ENCODE measurements at regions not wholly inside any gene's neighbourhood (a gene's known extent, or its start where the extent isn't known, plus 50 kb on each side); places are given as distances from the start of the nearest gene placed in this dataset.
"Not testable (repeated sequence)": the region's sequence is repeated elsewhere in the genome, so short reads cannot be mapped to it uniquely, and the experiment has no call there.

DNA sequence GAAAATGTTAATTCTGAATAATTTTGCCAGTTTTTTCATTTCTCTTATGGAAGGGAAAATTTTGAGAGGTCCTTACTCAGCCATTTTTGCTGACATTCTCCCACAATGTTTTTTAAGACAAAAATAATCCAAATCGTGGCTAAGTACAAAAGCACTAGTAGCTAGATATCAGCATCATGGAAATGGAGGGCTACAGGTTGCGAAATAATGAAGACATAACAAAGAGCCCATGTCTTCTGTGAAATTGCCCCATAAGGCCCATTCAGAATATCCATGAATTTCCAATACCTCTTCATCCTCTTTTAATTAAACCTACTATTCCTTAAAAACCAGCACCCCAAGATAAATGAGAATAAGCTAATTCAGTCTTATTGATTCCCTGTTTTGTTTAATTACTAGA is 107.4 kb downstream of the HNRNPD start:
- Mint-ChIP-seq H3K4me3 (no peak overlapping the region), H3K4me1 (peaks cover 8% of the 10 kb centered on the region), H3K27ac (no peak overlapping the region), H3K36me3 (no peaks in the 10 kb centered on the region), H3K9me3 (no peaks in the 10 kb centered on the region)
- ATAC-seq (no peak), DNase-seq (ENCODE audit: low spot score in 2 of 2) (no peak)

DNA sequence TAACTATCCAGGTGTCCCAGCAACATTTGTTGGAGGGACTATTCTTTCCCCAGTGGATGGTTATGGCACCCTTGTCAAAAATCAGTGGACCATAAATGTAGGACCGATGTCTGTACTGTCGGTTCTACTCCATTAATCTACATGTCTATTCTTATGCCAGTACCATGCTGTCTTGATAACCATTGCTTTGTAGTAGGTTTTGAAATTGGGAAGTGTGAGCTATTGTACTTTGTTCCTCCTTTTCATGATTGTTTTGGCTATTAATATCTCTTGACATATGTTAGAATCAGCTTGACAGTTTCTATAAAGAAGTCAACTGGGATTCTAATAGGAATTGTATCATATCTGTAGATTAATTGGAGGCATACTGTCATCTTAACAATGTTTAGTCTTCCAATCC is 112.7 kb downstream of the HNRNPD start:
- Mint-ChIP-seq H3K27ac (no peak overlapping the region), H3K4me3 (no peak overlapping the region), H3K36me3 (no peaks in the 10 kb centered on the region), H3K4me1 (no peaks in the 10 kb centered on the region), H3K9me3 (no peaks in the 10 kb centered on the region)
- ATAC-seq (no peak), DNase-seq (ENCODE audit: low spot score in 2 of 2) (no peak)

DNA sequence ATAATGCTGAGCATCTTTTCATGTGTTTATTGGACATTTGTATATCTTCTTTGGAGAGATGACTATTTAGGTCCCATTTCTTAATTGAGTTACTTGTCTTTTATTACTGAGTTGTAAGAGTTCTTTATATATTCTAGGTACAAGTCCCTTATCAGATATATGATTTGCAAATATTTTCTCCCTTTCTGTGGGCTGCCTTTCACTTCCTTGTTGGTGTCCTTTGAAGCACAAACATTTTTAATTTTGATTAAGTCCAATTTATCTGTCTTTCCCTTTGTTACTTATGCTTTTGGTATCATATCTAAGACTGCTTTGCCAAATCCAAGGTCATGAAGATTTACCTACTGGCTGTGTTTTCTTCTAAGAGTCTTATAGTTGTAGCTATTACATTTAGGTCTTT is 113.2 kb downstream of the HNRNPD start:
- Mint-ChIP-seq H3K4me3 (no peak overlapping the region), H3K4me1 (no peaks in the 10 kb centered on the region), H3K27ac (no peak overlapping the region), H3K36me3 (no peaks in the 10 kb centered on the region), H3K9me3 (no peaks in the 10 kb centered on the region)
- ATAC-seq, result no peak
- DNase-seq (ENCODE audit: low spot score in 2 of 2), result no peak

DNA sequence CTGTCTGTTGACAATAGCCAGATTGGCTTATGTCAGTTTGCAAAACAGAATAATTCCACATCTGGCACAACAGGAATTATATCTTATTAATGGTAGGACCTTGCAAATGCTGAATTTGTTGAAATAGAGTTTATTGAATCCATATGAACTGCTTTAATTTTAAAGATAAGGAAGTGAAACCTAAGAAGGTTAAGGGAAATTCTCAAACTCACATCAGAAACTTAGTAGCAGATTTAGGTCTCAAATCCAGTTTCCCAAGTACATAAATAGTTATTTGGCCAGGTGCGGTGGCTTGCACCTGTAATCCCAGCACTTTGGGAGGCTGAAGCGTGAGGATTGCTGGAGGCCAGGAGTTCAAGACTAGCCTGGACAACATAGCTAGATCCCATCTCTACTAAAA is 117.1 kb downstream of the HNRNPD start:
- no peaks in the 10 kb centered on the region for H3K36me3 Mint-ChIP-seq
- DNase-seq (ENCODE audit: low spot score in 2 of 2) (no peak), ATAC-seq (no peak)
- no peaks in the 10 kb centered on the region for H3K9me3 Mint-ChIP-seq
- no peak overlapping the region for H3K4me3 Mint-ChIP-seq
- no peaks in the 10 kb centered on the region for H3K4me1 Mint-ChIP-seq
- no peak overlapping the region for H3K27ac Mint-ChIP-seq

DNA sequence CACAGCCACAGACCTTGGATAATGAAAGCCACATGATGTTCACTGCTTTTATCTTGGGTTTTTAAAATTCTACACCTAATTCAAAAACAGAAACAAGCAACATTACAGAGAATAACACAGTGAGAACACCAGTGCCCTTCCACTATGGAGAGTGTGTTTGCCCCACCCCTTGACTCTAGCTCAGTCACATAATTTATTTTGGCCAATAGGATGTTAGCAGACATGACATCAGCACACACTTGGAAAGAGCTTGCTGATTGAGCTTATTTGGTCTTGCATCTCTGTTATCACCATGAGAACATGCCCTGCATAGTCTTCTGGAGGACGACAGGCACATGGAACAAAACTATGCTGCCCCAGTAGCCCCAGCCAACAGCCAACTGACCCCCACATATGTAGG is 118.1 kb downstream of the HNRNPD start:
- no peak overlapping the region for H3K27ac Mint-ChIP-seq

DNA sequence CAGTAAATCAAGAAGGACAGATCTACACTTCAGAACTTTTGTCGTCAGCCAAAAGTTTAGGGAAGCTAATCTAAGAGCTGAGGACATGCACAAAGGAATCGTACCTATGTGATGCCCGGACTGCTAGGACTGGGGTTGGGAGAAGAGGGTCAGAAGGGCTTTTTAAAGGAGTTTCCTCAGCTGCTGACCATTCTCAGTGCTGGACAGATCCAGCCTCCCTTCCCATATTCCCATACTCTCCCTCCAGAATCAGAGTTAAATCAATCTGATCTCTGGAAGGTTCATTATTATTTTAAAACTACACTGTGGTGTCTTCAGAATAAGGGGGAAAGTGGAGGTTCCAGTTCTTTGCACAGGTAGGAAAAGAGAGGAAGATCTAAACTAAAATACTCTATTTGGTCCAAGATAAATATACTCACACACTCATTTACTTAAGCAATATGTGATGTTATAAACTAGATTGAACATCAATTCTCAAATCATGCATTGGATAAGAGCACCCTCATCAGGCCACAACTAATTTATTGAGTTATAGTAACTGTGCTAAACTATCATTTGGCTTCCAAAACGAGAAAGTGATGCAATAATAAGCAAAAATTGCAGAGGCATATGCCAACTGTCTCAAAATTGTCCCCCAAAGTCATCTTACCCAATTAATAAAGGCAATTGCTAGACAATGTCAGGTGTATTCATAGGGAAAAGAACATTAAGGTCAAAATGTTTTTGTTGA is 124.7 kb downstream of the HNRNPD start:
- Mint-ChIP-seq H3K4me1 (no peaks in the 10 kb centered on the region), H3K36me3 (no peaks in the 10 kb centered on the region), H3K27ac (no peak overlapping the region), H3K9me3 (no peaks in the 10 kb centered on the region), H3K4me3 (no peak overlapping the region)
- no peak for DNase-seq (ENCODE audit: low spot score in 2 of 2)
- no peak for ATAC-seq

More for the DNA sequence above, 118.1 kb downstream of the HNRNPD start:
- no peaks in the 10 kb centered on the region for H3K36me3 Mint-ChIP-seq
- H3K9me3 Mint-ChIP-seq, result no peaks in the 10 kb centered on the region
- no peaks in the 10 kb centered on the region for H3K4me1 Mint-ChIP-seq
- no peak overlapping the region for H3K4me3 Mint-ChIP-seq
- DNase-seq (ENCODE audit: low spot score in 2 of 2), result no peak
- no peak for ATAC-seq

DNA sequence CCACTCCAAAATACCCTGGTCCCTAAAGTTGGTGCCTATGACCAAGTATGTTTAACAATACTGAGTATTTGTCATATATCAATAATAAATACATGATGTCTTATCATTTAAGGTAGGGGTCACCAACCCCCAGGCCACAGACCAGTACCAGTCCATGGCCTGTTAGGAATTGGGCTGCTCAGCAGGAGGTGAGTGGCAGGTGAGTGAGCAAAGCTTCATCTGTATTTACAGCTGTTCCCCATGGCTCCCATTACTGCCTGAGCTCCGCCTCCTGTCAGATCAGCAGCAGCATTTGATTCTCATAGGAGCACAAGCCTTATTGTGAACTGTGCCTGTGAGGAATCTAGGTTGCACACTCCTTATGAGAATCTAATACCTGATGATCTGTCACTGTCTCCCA is 126.2 kb downstream of the HNRNPD start:
- no peaks in the 10 kb centered on the region for H3K36me3 Mint-ChIP-seq
- H3K4me3 Mint-ChIP-seq, result no peak overlapping the region
- H3K4me1 Mint-ChIP-seq, result no peaks in the 10 kb centered on the region
- no peaks in the 10 kb centered on the region for H3K9me3 Mint-ChIP-seq
- ATAC-seq (no peak), DNase-seq (ENCODE audit: low spot score in 2 of 2) (no peak)
- H3K27ac Mint-ChIP-seq, result no peak overlapping the region

DNA sequence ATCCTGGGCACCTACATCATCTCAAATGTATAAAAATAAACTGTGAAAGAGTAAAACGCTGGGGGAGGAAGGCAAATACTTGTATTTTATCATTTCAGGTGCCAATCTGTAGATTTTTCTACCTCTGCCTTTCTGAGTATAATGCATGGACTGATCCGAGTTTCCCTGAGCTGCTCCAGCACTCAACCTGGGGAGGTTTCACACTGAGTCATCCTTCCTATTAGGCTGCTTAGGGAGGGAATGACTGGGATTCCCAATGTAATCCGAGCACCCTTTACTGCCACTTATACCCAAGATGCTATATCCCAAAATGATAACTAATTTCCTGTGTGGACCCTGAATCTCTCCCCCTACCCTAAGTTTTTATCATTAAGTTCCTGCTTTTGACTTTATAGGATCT is 126.6 kb downstream of the HNRNPD start:
- no peak for DNase-seq (ENCODE audit: low spot score in 2 of 2)
- Mint-ChIP-seq H3K4me3 (no peak overlapping the region), H3K36me3 (no peaks in the 10 kb centered on the region), H3K4me1 (no peaks in the 10 kb centered on the region), H3K27ac (no peak overlapping the region), H3K9me3 (no peaks in the 10 kb centered on the region)
- no peak for ATAC-seq

DNA sequence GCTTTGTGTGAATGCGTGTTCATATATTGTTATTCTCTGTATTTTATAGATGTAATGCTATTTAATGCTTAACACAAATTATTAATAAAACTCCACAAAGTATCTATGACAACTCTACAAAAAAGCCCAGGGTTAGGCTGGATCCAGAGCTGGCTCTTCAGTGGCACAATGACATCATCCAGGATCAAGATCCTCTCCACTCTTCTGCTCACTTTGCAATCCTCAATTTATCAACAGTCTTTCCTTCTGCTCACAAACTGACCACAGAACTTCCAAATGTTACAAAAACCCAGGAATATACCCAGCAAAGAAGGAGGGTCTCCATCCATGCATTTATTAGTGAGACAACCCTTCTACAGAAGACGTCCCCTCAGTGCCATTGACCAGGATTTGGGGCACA is 132.3 kb downstream of the HNRNPD start:
- H3K4me3 Mint-ChIP-seq, result no peak overlapping the region
- no peaks in the 10 kb centered on the region for H3K9me3 Mint-ChIP-seq
- ATAC-seq (no peak), DNase-seq (ENCODE audit: low spot score in 2 of 2) (no peak)
- H3K27ac Mint-ChIP-seq, result no peak overlapping the region
- H3K4me1 Mint-ChIP-seq, result no peaks in the 10 kb centered on the region
- no peaks in the 10 kb centered on the region for H3K36me3 Mint-ChIP-seq

DNA sequence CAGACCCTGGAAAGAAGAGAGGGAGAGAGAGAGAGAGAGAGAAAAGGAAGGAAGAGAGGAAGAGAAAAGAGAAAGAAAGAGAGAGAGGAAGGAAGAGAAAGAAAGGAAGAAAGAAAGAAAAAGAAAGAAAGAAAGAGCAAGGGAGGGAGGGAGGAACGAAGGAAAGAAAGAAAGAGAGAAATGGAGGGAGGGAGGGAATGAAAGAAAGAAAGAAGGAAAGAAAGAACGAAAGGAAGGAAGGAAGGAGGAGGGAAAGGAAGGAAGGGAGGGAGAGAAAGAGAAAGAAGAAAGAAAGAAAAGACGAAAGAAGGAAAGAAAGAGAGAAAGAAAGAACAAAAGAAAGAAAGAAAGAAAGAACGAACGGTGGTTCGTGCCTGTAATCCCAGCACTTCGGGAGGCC is 133.4 kb downstream of the HNRNPD start:
- no peaks in the 10 kb centered on the region for H3K4me1 Mint-ChIP-seq
- ATAC-seq (no peak), DNase-seq (ENCODE audit: low spot score in 2 of 2) (no peak)
- no peak overlapping the region for H3K27ac Mint-ChIP-seq
- no peaks in the 10 kb centered on the region for H3K36me3 Mint-ChIP-seq
- H3K4me3 Mint-ChIP-seq, result no peak overlapping the region
- H3K9me3 Mint-ChIP-seq, result no peaks in the 10 kb centered on the region

DNA sequence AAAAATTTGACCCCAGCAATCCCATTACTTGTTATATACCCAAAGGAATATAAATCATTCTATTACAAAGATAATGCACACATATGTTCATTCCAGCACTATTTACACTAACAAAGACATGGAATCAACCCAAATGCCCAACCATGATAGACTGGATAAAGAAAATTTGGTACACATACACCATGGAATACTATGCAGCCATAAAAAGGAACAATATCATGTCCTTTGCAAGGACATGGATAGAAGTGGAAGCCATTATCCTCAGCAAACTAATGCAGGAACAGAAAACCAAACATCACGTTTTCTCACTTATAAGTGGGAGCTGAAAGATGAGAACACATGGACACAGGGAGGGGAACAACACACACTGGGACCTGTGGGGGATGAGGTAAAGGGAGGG is 136.6 kb downstream of the HNRNPD start:
- not testable (repeated sequence) for ATAC-seq; H3K27ac Mint-ChIP-seq; H3K9me3 Mint-ChIP-seq; DNase-seq (ENCODE audit: low spot score in 2 of 2); H3K36me3 Mint-ChIP-seq; H3K4me1 Mint-ChIP-seq; H3K4me3 Mint-ChIP-seq

DNA sequence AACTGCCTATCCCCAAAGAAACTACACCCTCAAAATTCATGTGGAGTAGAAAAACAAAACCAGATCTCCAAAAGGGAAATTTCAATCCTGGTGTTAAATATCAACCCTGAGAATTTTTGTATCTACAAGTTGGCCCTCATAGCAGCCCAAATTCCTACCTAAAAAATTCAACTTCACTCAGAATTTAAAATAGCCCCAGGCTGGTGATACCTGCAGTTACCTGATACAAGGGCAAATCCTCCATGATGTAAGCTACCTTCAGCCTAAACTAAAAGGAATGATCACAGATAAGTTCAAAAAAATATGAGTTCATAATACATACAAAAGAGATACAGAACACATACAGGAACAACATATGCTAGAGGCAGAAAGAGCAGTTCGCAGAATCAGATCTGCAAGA is 138.4 kb downstream of the HNRNPD start:
- Mint-ChIP-seq H3K27ac (no peak overlapping the region), H3K9me3 (no peaks in the 10 kb centered on the region), H3K4me1 (no peaks in the 10 kb centered on the region), H3K36me3 (no peaks in the 10 kb centered on the region), H3K4me3 (no peak overlapping the region)
- DNase-seq (ENCODE audit: low spot score in 2 of 2) (no peak), ATAC-seq (no peak)

DNA sequence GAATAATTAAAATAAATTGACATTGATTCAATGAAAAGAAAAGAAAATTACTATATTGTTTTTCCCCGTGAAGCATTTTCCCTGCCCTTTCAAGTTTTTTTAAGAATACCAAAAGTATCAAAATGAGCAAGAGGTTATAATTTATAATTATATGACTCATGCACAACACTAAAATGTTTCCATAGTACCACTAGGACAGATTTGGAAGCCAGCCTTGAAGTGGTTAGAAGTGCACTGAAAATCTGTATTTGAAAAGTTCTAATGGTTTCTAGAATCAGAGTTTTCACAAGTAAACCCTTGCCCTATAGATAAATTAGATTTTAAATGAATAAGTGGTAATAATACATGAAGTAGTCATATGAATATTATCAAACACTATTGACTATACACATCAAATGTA is 140.9 kb downstream of the HNRNPD start:
- ATAC-seq (no peak), DNase-seq (ENCODE audit: low spot score in 2 of 2) (no peak)
- Mint-ChIP-seq H3K9me3 (no peaks in the 10 kb centered on the region), H3K4me1 (no peaks in the 10 kb centered on the region), H3K36me3 (no peaks in the 10 kb centered on the region), H3K27ac (no peak overlapping the region), H3K4me3 (no peak overlapping the region)

DNA sequence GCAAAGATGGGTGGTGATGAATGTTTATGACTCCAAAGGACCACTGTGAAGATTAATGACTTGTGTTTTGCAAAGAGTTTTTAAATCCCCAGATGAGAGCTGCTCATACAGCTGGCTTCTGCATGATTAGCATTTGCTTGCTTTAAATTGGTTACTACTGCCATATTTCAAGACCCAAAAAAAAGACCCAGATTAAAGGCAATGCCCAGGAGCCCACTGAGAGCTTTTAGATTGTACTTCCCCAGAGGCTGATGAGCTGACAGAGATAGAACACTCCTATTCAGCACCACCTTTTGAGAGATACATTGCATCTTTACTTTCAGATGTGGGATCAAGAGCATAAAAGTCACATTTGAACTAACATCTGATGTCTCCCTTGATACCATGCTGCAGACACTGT is 142.0 kb downstream of the HNRNPD start:
- ATAC-seq, result no peak
- Mint-ChIP-seq H3K4me1 (no peaks in the 10 kb centered on the region), H3K9me3 (no peaks in the 10 kb centered on the region), H3K36me3 (no peaks in the 10 kb centered on the region), H3K4me3 (no peak overlapping the region), H3K27ac (no peak overlapping the region)
- DNase-seq (ENCODE audit: low spot score in 2 of 2), result no peak

DNA sequence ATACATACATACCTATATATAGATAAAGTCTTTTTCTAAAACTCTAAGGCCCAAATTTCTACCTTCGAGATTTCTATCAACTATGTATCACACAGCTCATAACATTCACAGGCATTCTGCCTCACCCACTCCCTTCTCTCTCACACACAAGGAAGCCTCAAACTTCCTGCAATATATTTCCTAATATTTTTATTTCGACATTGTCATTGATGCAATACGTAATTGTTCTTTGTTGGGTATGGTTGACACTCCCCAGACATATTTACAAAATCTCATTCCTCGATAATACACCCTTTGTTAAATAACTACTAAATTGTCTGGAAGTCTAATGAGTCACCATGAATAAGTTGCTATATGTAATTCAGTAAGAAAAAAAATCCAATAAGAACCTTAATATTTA is 143.5 kb downstream of the HNRNPD start:
- no peak overlapping the region for H3K4me3 Mint-ChIP-seq
- H3K4me1 Mint-ChIP-seq, result no peaks in the 10 kb centered on the region
- H3K9me3 Mint-ChIP-seq, result no peaks in the 10 kb centered on the region
- no peak for DNase-seq (ENCODE audit: low spot score in 2 of 2)
- H3K36me3 Mint-ChIP-seq, result no peaks in the 10 kb centered on the region
- H3K27ac Mint-ChIP-seq, result no peak overlapping the region
- no peak for ATAC-seq

DNA sequence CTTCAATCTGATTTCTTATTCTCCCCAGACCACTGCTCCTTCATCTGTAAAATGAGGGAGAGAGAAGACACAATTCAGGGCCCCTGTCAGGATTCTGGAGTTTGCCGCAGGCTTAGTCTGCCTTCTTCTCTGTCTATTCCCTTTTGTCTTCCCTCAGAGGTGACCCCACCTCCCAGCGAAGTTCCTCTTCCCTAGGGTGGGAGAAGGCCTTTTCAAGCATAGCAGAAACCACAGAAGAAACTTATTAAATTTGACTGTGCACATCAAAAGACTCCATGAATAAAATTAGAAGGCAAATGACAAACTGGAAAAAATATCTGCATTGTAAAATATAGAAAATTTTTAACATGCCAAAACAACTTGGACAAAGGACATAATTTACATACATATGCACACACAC is 148.8 kb downstream of the HNRNPD start:
- Mint-ChIP-seq H3K36me3 (no peaks in the 10 kb centered on the region), H3K27ac (no peak overlapping the region), H3K4me3 (no peak overlapping the region), H3K9me3 (no peaks in the 10 kb centered on the region), H3K4me1 (peaks cover 6% of the 10 kb centered on the region)
- DNase-seq (ENCODE audit: low spot score in 2 of 2), result no peak
- no peak for ATAC-seq

DNA sequence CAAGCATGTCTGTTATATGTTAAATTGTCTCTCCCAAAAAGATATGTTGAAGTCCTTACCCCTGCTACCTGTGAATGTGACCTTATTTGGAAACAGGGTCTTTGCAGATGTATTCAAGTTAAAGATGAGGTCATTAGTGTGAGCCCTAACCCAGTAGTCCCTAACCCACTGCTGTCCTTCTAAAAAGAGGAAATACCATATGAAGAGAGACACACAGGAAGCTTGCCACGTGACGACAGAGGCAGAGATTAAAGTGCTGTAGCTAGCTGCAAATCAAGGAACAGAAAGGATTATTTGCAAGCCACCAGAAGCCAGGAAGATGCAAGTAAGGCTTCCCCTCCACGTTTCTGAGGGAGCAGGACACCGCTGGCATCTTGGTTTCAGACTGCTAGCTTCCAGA is 150.1 kb downstream of the HNRNPD start:
- Mint-ChIP-seq H3K4me1 (peaks cover 6% of the 10 kb centered on the region), H3K27ac (no peak overlapping the region), H3K4me3 (no peak overlapping the region), H3K9me3 (no peaks in the 10 kb centered on the region), H3K36me3 (no peaks in the 10 kb centered on the region)
- ATAC-seq (no peak), DNase-seq (ENCODE audit: low spot score in 2 of 2) (no peak)
